Skeletal muscle satellite cell (primary cell): ENCODE measurements at regions not wholly inside any gene's neighbourhood (a gene's known extent, or its start where the extent isn't known, plus 50 kb on each side); places are given as distances from the start of the nearest gene placed in this dataset.

Experiments used
- H3K27me3 ChIP-seq: 2 replicates; pipeline ENCODE4 v1.7.0; 2013; ENCODE audit warnings: low read length; ENCODE audit not compliant: control insufficient read depth, insufficient read depth
- H3K36me3 ChIP-seq: 2 replicates; pipeline ENCODE4 v1.7.0; 2013; ENCODE audit warnings: mild to moderate bottlenecking, control low read depth, low read length; ENCODE audit not compliant: insufficient read depth
- H3K4me1 ChIP-seq: 2 replicates; pipeline ENCODE4 v1.7.0; 2013; ENCODE audit warnings: low read length; ENCODE audit not compliant: control insufficient read depth, insufficient read depth
- H3K4me2 ChIP-seq: 2 replicates; pipeline ENCODE4 v1.7.0; 2013; ENCODE audit warnings: mild to moderate bottlenecking, low read length
- H3K4me3 ChIP-seq: 2 replicates; pipeline ENCODE4 v1.7.0; 2013; ENCODE audit warnings: low read length
- H3K9ac ChIP-seq: 2 replicates; pipeline ENCODE4 v1.7.0; 2013; ENCODE audit warnings: mild to moderate bottlenecking, low read depth, low read length, moderate library complexity
- H3K9me3 ChIP-seq: replicated peaks from 2 replicates; pipeline ENCODE4 v1.7.0; 2013; ENCODE audit warnings: mild to moderate bottlenecking, control low read depth, low read length

DNA sequence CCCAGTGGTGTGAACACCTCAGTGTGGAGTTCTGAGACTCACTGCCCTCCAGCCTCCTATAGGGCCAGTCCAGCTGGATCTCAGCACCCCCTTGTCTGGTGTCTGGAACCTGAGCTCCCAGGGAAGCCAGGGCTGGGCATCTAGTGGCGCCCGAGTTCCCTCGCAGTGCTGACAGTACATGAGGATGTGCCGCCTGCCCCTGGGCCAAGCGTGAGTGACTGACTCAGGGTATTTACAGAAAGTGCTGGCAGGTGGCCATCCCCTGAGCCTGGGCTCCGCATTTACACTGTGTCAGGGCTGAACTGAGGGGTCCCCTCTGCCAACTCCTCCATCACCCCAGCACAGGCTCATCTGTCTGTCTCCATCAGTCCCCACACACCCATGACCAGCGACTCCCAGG is 185.3 kb downstream of the BRD1 start:
- H3K27me3 ChIP-seq = no peaks in the 10 kb centered on the region
- H3K9ac ChIP-seq = no peak overlapping the region
- H3K9me3 ChIP-seq = no peaks in the 10 kb centered on the region
- no peak overlapping the region for H3K4me3 ChIP-seq
- H3K4me2 ChIP-seq = no peak overlapping the region
- no peaks in the 10 kb centered on the region for H3K4me1 ChIP-seq
- H3K36me3 ChIP-seq = no peaks in the 10 kb centered on the region

DNA sequence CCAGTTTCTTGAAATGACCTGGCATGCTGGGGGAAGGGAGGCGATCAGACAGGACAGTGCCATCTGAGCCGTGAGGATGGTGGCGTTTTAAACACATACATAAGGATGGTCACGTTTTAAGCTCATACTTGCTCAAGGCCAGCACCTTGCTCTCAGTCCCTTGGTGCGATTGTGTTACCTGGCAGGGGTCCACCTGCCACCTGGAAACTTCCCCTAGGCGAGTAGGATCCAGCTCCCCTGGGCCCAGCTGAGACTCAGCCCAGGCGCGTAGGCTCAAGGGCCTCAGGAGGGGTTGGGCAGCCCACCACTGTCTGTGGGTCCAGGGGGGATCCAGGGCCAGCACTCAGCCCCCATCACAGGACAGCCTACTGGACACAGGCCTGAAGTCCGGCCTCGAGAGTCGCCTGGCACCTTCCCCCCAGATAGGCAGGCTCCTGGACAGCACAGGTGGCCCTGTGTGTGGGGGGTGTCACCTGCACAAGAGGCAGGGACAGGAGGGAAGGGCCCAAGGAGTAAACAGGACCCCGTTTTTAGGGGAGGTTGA is 185.8 kb downstream of the BRD1 start:
- H3K4me3 ChIP-seq = no peak overlapping the region
- no peak overlapping the region for H3K9ac ChIP-seq
- no peaks in the 10 kb centered on the region for H3K27me3 ChIP-seq
- no peaks in the 10 kb centered on the region for H3K9me3 ChIP-seq
- H3K4me2 ChIP-seq = no peak overlapping the region
- H3K4me1 ChIP-seq = no peaks in the 10 kb centered on the region
- H3K36me3 ChIP-seq = no peaks in the 10 kb centered on the region

DNA sequence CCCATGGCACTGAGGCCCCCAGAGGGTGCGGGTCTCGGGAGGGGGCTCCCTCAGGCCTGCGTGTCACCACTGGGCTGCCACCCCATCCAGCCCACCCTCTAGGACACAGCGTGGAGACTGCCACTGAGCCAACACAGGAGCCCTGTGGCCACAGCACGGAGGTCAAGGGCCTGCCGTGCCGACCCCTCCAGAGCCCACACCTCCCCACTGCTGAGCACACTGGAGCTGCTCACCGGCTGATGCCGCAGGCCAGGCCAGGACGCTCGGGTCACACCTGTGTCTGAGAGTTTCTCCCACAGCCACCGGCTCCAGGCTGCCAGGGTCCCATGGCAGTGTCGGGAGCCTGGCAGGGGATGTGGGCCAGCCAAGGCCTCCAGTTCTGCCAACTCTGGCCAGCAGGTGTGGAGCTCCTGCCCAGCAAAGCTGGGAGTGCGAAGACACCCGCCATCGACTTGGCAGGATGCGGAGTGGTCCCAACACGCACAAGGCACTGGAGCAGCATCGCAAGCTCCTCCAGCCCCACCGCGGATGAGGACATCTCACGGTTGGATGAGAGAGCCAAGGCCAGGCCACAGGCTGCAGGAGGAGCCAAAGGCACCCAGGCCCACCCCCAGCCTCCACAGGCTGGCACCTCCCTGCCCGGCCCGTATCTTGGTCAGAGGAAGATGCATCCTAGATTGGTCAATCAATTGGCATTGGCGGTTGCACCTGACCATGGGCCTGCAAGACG is 187.1 kb downstream of the BRD1 start:
- H3K4me1 ChIP-seq = no peaks in the 10 kb centered on the region
- H3K27me3 ChIP-seq = no peaks in the 10 kb centered on the region
- no peaks in the 10 kb centered on the region for H3K36me3 ChIP-seq
- H3K9me3 ChIP-seq = no peaks in the 10 kb centered on the region
- no peak overlapping the region for H3K9ac ChIP-seq
- no peak overlapping the region for H3K4me2 ChIP-seq
- no peak overlapping the region for H3K4me3 ChIP-seq

DNA sequence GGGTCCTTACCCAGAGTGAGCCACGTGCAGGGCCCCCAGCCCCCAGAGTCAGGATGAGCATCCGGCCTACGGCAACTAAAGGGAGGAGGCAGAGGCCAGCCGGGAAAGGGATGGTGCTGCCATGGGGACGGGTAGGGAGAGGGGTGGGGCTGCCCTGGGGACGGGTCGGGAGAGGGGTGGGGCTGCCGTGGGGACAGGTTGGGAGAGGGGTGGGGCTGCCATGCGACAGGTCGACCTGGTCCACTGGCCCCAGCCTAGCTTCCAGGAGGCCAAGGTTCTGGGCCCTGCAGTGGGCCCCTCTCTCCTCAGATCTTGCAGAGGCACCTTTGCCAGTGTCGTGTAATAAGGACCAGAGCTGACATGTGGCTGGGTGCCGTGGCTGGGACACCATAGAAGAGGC is 187.7 kb downstream of the BRD1 start:
- Histone ChIP-seq H3K9me3 (no peaks in the 10 kb centered on the region), H3K36me3 (no peaks in the 10 kb centered on the region), H3K4me1 (no peaks in the 10 kb centered on the region), H3K27me3 (no peaks in the 10 kb centered on the region), H3K4me3 (no peak overlapping the region), H3K9ac (no peak overlapping the region), H3K4me2 (no peak overlapping the region)

DNA sequence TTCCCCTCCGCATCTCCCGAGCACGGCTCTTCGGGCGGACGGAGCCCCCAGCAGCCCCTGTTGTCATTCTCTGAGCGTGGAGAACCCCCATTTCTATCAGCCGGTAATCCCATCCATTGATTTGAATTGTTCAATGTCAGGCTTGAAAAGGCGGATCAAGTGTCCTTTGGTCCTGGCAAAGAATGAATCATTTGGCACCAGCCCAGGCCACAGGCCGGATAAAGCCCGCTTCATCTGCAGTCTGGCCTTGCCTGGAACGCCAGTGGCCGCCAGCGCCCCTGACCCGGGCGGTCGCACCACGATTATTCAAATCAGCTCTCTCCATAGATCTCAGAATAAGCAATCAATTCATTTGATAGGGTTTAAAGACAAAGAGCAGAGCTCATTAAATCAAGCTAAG is 188.9 kb downstream of the BRD1 start:
- Histone ChIP-seq H3K36me3 (no peaks in the 10 kb centered on the region), H3K9me3 (no peaks in the 10 kb centered on the region), H3K4me3 (no peak overlapping the region), H3K4me2 (no peak overlapping the region), H3K27me3 (no peaks in the 10 kb centered on the region), H3K9ac (no peak overlapping the region), H3K4me1 (no peaks in the 10 kb centered on the region)

DNA sequence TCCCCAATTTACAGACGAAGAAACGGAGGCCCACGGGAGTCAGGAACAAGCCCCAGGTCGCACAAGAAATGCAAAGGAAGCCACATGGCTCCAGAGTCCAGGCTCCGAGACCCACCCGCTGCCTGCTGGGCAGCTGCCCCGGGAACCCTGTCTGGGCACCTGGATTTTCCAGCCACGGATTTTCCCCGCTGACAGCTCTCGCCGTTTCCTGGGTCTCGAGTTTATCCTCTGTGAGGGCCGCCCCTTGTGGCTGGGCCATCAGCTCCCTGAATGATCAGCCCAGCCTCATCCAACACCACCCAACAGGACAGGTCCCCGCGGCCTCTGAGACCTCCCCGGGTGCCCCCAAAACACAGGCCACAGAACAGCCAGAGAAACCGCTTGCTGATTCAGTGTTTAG is 189.7 kb downstream of the BRD1 start:
- Histone ChIP-seq H3K4me3 (no peak overlapping the region), H3K9me3 (no peaks in the 10 kb centered on the region), H3K27me3 (no peaks in the 10 kb centered on the region), H3K9ac (no peak overlapping the region), H3K4me1 (no peaks in the 10 kb centered on the region), H3K4me2 (no peak overlapping the region), H3K36me3 (no peaks in the 10 kb centered on the region)

DNA sequence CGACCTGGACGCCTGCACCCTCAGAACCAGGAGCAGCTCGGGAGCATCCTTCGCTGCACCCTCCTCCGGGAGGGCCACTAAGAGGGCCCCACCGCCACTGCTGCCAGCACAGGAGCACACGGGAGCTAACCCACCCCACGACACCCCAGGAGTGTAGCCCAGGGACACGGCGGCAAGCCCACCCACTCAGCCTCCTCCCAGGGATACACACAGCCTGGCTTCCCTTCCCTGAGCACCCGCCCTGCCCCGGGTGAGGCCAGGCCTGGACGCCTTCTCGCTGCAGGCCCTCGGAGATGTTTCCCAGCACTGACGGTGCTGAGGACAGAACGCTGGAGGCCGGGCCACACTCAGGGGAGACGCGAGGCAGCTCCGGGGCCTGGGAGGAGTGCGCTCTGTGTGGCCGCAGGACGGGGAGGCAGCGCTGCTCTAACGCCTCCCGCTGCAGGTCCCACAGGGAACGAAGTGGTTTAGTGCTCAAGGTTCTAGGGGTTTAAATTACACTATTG is 190.4 kb downstream of the BRD1 start:
- Histone ChIP-seq H3K9me3 (no peaks in the 10 kb centered on the region), H3K27me3 (no peaks in the 10 kb centered on the region), H3K4me3 (no peak overlapping the region), H3K9ac (no peak overlapping the region), H3K4me2 (no peak overlapping the region), H3K4me1 (no peaks in the 10 kb centered on the region), H3K36me3 (no peaks in the 10 kb centered on the region)

DNA sequence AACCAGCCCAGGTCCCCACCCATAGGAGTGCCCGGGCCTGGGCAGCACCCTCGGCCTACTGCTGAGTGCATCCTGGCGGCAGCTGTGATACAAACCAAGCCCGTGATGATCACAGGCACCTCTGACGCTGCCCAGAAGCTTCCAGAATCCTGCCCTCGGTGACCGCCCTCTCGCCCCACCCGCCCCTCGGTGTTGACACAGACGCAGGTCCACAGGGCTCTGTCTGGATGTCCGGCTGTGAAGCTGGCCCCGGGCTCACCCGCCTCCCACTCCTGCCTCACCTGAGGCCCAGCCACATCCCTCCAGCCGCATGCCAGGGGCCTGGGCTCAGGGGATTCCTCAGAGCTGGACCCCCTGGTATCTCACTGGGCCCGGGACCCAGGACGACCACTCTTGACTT is 191.0 kb downstream of the BRD1 start:
- H3K27me3 ChIP-seq = no peaks in the 10 kb centered on the region
- H3K9me3 ChIP-seq = no peaks in the 10 kb centered on the region
- H3K36me3 ChIP-seq = no peaks in the 10 kb centered on the region
- H3K9ac ChIP-seq = no peak overlapping the region
- no peak overlapping the region for H3K4me3 ChIP-seq
- no peak overlapping the region for H3K4me2 ChIP-seq
- H3K4me1 ChIP-seq = no peaks in the 10 kb centered on the region

DNA sequence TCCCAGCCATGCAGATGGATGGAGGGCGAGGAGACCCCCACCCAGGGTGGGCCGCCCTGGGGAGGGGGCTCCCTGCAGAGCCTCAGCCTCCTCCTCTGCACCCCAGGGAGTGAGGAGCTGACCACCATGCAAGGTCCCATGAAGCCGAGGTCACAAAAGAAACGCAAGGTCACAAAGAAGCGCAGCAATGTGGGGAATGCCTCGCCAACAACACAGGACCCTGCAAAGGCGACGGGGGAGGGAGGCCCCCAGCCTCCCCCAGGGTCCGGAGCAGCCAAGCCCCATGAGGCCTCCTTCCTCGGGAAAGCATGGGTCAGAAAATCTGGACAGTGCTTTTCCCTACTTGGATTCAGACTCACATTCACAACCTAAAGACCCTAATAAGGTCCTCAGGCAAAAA is 191.5 kb downstream of the BRD1 start:
- no peak overlapping the region for H3K4me2 ChIP-seq
- no peaks in the 10 kb centered on the region for H3K4me1 ChIP-seq
- H3K36me3 ChIP-seq = no peaks in the 10 kb centered on the region
- H3K9ac ChIP-seq = no peak overlapping the region
- no peak overlapping the region for H3K4me3 ChIP-seq
- no peaks in the 10 kb centered on the region for H3K27me3 ChIP-seq
- H3K9me3 ChIP-seq = no peaks in the 10 kb centered on the region

DNA sequence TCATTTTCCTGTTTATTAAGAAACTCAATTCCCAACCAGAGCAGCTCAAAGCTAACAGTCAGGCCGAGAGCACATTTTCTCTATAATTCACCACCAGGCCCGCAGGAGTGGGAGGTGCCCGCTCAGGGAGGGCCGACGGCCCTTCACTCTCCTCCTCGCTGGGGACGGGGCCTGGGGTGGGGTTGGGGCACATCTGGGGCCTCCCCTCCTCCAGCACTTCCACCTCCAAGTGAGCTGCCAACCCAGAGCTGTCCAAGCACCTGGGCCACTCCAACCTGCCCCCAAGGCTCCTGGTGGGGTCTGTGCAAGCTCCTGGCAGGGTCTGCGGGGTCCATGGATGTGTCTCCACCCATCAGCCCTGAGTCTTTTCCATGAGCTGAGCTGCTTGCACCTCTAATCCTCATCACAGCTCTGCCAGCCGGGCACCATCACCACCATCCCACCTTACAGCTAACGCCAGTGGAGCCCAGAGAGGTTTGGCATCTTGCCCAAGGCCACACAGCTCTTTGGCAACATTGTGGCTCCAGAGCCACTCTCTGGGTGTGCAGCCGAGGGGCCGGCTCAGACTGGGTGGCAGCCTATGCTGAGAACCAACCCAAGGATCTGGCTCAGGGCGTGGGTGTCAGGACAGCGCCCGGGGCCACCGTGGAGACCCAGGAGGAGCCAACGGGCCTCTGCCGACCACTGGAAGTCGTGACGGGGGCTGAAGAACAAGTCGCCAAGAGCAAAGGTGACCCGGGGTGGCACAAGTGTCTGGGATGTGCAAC is 193.5 kb downstream of the BRD1 start:
- no peak overlapping the region for H3K4me2 ChIP-seq
- no peak overlapping the region for H3K4me3 ChIP-seq
- no peaks in the 10 kb centered on the region for H3K4me1 ChIP-seq
- no peak overlapping the region for H3K9ac ChIP-seq
- no peaks in the 10 kb centered on the region for H3K36me3 ChIP-seq
- H3K9me3 ChIP-seq = no peaks in the 10 kb centered on the region
- no peaks in the 10 kb centered on the region for H3K27me3 ChIP-seq

DNA sequence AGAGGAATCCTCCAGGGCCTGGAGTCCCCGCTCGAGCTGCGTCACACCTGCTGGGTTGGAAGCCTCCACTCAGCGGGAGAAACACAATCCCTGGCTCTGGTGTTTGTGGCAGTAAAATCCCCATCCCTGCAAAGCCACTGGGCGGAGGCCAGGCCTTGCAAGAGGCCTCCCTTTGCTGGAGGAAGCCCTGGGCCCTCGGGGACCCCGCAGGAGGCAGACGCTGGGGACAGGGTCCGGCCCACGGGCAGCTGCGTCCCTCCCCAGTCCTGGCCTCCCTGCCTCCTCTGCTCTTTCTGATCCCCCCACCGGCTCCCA is 194.7 kb downstream of the BRD1 start:
- H3K9ac ChIP-seq = no peak overlapping the region
- peaks cover 5% of the 10 kb centered on the region for H3K27me3 ChIP-seq
- H3K4me1 ChIP-seq = no peaks in the 10 kb centered on the region
- H3K4me3 ChIP-seq = no peak overlapping the region
- H3K4me2 ChIP-seq = no peak overlapping the region
- H3K9me3 ChIP-seq = no peaks in the 10 kb centered on the region
- H3K36me3 ChIP-seq = no peaks in the 10 kb centered on the region
